ENCODE measurements at regions not wholly inside any gene's neighbourhood (a gene's known extent, or its start where the extent isn't known, plus 50 kb on each side); places are given as distances from the start of the nearest gene placed in this dataset.
"Not testable (repeated sequence)": the region's sequence is repeated elsewhere in the genome, so short reads cannot be mapped to it uniquely, and the experiment has no call there.

- intact Hi-C loops (cut with DNase I): no loop called here
Measured at GRCh38 chr6:19571176-19571575, 266.0 kb upstream of the ID4 start.

DNA sequence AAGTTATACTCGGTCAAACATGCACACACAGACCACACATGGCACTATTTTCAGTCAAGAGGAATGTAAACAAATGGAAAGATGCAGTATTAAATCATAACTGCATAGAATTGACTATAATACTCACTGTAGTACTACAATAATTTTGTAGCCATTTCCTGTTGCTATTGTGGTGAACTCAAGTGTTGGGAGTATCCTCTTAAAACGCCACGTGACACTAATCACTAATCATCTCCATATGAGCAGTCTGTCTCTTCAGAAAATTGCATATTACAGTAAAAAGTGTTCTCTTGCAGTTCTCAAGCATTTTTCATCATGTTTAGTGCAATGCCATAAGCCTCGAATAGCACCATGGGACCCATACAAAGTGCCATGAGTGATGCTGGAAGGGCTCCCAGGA lies 258.7 kb upstream of the ID4 start:
- DNase-seq (ENCODE audit: low spot score): no peak
- intact Hi-C loops (cut with DNase I): no loop called here

More at GRCh38 chr6:19571176-19571575, 266.0 kb upstream of the ID4 start:
- DNase-seq (ENCODE audit: low spot score): no peak

DNA sequence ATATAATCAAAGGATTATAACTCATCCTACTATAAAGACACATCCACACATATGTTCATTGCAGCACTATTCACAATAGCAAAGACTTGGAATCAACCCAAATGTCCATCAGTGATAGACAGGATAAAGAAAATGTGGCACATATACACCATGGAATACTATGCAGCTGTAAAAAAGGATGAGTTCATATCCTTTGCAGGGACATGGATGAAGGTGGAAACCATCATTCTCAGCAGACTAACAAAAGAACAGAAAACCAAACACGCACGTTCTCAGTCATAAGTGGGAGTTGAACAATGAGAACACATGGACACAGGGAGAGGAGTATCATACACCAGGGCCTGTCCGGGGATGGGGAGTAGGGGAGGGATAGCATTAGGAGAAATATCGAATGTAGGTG lies 253.0 kb upstream of the ID4 start:
- intact Hi-C loops (cut with DNase I); DNase-seq (ENCODE audit: low spot score): not testable (repeated sequence)

DNA sequence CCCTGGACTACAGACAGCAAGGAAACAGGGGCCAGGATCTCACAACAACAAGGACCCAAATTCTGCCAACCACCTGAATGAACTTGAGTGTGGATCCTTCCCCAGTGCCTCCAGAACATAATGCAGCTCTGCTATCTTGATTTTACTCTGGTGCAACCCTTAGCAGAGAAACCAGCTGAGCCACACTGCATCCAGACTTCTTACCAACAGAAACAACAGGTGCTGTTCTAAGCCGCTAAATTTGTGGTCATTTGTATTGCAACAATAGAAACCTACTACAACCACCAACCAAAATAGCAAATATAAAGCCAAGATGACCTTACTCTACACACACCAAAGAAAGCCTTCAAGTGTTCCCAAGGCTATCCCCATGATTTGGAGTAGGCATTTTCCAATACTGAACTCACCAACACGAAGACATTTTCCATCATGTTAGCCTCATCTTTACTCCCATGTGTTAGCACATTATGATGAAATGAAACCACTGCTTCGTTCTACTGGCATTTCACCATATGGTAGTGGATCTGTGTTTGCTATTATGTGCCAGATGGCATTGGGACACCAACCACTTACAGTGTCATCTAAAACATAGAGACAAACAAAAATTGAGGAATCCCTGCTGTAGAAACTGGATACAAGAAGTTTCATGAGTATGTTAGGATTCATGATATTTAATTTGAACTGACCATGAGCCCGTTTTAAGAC lies 249.8 kb upstream of the ID4 start:
- intact Hi-C loops (cut with DNase I): no loop called here

DNA sequence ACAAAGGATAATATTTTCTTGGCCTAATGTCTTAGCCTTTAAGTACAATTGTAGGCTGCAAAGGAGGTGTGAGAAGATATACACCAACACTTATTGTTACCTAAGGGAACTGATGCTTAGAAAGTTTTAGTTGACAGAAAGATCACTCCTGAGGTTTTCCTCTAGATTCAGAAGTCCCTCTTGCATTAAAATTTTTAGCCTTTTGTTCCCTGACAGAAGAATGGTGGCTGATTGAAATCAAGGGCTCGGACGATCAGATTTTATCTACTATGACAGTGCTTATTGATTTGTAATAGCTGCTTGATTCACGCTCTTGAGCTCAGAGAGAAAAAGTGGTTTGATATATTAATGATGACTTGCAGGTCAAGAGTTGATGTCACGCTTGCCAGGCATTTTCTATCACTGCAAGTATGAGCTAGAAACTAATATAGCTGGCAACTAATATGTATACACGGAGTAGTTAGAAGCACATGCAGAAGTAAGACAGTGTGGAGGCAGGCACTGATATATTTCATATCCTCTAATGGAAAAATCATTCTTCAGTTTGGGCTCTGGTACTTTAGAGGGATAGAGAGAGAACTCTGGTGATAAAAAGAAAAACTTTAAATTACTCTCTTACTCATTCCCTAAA lies 246.6 kb upstream of the ID4 start:
- no peak for DNase-seq (ENCODE audit: low spot score)
- intact Hi-C loops (cut with DNase I): no loop called here

More for the DNA sequence above, 249.8 kb upstream of the ID4 start:
- no peak for DNase-seq (ENCODE audit: low spot score)

- intact Hi-C loops (cut with DNase I): no loop called here
- DNase-seq (ENCODE audit: low spot score): no peak
Measured at GRCh38 chr6:19597809-19598320, 239.3 kb upstream of the ID4 start.

DNA sequence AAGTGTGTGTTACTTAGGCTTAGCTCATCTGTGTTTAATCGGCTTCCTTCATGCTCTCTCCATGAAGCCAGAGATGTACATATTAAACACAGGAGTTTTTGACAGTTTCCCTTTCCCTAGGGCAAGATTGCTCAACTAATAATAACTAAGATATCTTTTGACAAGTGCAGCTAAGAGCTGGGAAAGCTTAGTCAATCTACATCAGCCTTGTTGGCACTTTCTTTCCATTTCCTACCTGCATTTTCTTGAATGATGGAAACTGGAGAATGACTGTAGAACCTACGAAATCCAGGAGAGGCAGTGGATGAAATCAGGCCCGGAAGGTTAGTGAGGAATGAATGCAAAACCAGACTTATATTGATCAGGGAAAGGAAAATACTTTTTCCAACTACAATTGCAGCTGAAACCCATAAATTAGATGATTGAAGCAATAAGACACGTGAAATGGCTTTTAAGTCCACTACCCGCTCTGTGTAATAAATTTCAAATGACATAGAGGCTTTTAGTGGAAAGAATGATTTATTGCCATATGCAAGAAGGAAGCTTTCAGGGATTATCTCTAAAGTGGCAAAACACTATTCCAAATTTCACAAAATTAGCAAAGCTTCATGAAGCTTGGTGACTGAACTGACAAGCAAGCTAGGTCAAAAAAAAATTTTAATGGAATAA lies 237.2 kb upstream of the ID4 start:
- intact Hi-C loops (cut with DNase I): no loop called here
- DNase-seq (ENCODE audit: low spot score): no peak

DNA sequence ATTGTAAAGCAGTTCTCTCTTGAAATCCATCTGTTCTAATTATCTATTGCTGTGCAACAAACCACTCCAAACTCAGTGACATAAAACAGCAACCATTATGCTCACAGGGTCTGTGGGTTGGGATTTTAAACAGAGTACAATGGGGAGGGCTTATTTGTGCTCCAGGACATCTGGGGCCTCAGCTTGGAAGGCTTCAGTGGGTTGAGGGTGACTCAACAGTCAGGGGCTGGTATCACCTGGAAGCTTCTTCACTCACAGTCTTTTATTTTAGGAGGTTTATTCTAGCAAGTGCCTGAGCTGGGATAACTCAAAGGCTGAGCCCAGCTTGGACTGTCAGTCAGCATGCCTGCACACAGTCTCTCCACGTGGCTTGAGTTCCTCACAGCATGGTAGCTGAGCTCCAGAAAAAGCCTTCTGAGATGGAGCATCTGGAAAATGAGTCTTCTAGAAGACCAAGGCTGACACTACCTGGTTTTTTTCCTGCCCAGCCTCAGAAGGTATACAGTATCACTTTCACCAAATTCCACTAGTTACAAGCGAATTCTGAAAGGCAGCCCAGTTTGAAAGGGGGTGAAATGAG lies 234.6 kb upstream of the ID4 start:
- DNase-seq (ENCODE audit: low spot score): no peak
- intact Hi-C loops (cut with DNase I): no loop called here

- no peak for DNase-seq (ENCODE audit: low spot score)
Measured at GRCh38 chr6:19603721-19604120, 233.4 kb upstream of the ID4 start.

DNA sequence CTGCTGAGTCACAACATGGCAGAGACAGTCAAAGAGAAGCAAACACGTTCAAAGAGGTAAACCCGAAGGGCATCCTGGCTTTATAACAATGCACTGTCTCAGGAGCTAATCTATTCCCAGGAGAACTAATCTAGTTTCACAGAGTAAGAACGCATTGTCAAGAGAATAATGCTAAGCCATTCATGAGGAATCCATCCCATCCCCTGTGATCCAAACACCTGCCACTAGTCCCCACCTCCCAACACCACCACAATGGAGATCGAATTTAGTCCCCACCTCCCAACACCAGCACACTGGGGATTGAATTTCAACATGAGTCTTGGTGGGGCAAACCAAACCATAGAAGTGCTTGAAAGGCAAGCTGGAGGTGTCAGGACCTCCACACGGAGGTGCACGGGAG lies 231.5 kb upstream of the ID4 start:
- no peak for DNase-seq (ENCODE audit: low spot score)
- intact Hi-C loops (cut with DNase I): no loop called here

More at GRCh38 chr6:19603721-19604120, 233.4 kb upstream of the ID4 start:
- intact Hi-C loops (cut with DNase I): no loop called here

DNA sequence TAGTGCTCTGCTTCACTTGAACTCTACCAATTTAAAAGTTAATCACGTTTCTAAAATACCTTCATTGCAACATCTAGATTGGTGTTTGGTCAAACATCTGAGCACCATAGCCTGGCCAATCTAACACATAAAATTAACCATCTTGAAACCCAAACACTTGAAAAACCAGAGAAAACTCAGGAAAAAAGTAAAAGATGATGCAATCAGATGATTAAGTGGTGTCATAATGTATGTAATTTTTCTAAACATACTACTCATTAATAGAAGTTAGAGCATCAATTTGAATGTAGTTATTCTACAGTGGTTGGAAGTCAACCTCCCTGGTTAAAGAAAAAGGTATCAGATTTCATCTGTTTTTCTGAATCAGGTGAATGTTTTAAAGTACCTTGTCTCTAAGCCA lies 228.6 kb upstream of the ID4 start:
- no peak for DNase-seq (ENCODE audit: low spot score)
- intact Hi-C loops (cut with DNase I): no loop called here

DNA sequence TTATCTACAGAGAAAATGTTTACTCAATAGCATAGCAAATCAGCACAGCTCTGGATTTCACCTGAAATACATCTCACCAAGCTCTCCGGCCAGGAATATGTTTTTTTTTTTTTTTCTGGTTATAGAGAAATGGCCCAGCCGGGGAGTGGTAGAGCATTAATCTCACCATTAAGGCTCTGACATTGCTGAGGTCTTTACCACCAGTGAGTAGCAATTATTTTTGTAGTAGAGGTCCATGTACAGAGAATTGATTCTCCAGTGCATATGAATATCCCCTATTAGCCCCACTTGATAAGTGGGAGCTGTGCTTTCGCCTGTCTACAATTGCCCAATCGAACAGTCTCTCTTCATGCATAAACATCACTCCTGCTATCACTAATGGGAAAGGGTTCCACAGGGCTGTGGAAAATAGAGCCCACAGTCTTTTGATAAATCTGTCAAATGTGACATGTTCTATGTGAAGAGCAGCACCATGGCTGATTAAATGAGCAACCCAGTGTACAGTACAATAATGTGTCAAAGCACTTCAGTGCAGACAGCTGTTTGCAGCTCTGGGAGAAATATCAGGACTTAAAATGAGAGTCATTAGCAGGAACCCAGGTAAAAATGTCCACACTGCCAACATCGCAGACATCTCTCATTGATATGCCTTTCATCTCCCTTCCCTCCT lies 227.1 kb upstream of the ID4 start:
- intact Hi-C loops (cut with DNase I): no loop called here

DNA sequence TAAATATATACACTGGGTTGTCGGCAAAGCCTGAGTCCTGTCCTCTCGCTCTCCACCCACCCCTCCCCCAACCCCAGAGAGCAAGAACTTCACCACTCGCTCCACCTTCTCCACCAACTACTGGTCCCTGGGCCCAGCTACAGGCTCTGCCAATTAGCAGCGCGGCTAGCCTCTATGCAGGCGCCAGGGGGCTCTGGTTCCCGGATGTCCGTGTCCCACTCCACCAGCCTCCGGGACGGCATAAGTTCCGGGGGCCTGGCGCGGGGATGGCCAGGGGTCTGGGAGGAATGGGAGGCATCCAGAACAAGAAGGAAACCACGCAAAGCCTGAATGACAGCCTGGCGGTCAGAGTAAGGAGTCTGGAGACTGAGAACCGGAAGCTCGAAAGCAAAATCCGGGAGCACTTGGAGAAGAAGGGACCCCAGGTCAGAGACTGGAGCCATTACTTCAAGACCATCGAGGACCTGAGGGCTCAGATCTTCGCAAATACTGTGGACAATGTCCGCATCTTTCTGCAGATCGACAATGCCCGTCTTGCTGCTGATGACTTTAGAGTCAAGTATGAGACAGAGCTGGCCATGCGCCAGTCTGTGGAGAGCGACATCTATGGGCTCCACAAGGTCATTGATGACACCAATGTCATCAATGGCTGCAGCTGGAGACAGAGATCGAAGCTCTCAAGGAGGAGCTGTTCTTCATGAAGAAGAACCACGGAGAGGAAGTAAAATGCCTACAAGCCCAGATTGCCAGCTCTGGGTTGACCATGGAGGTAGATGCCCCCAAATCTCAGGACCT lies 224.3 kb upstream of the ID4 start:
- DNase-seq (ENCODE audit: low spot score); intact Hi-C loops (cut with DNase I): not testable (repeated sequence)

More for the DNA sequence above, 227.1 kb upstream of the ID4 start:
- no peak for DNase-seq (ENCODE audit: low spot score)

DNA sequence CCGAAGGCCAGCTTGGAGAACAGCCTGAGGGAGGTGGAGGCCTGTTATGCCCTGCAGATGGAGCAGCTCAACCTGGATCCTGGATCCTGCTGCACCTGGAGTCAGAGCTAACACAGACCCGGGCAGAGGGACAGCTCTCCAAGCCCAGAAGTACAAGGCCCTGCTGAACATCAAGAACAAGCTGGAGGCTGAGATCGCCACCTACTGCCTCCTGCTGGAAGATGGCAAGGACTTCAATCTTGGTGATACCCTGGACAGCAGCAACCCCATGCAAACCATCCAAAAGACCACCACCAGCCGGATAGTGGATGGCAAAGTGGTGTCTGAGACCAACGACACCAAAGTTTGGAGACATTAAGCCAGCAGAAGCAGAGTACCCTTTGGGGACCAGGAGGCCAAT lies 223.5 kb upstream of the ID4 start:
- intact Hi-C loops (cut with DNase I): no loop called here
- no peak for DNase-seq (ENCODE audit: low spot score)

GRCh38 chr6:19616022-19616421 lies 221.1 kb upstream of the ID4 start:
- intact Hi-C loops (cut with DNase I): no loop called here
- DNase-seq (ENCODE audit: low spot score): no peak

- intact Hi-C loops (cut with DNase I): no loop called here
- no peak for DNase-seq (ENCODE audit: low spot score)
Measured at GRCh38 chr6:19632230-19632629, 204.9 kb upstream of the ID4 start.

- intact Hi-C loops (cut with DNase I): no loop called here
- DNase-seq (ENCODE audit: low spot score): no peak
Measured at GRCh38 chr6:19632786-19633185, 204.4 kb upstream of the ID4 start.

DNA sequence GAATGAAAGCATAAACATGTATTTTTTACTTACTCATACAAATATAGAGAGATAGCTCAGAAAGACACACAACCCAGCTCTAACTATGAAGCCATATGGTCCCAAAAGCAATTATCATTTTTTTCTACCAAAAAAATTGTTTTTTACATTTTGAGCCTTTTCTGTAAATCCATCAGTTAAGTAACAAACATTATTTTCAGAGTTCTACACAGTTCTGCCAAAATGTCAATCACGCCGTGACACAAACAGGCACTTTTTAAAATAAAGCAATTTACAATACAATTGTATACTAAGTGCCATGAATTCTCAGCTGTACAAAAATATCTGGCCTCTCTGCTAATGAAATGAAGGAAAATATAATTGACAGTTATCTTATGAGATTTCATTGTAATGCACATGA lies 201.4 kb upstream of the ID4 start:
- intact Hi-C loops (cut with DNase I): no loop called here

DNA sequence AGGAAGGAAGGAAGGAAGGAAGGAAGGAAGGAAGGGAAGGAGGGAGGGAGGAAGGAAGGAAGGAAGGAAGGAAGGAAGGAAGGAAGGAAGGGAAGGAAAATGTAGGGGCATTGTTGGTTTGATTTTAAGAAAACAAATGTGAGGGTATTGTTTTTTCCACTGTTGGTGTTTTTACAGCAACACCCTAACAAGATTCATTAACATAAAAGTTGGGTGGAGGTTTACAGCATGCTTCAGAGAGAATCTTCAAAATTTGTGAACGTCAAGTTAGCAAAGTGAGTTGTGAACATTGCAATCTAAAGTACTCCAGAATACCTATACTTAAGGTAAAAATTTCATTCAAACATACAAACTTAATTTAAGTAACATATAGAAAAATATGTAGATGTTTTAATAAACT lies 200.2 kb upstream of the ID4 start:
- intact Hi-C loops (cut with DNase I): no loop called here
- DNase-seq (ENCODE audit: low spot score): no peak

More for the DNA sequence above, 201.4 kb upstream of the ID4 start:
- no peak for DNase-seq (ENCODE audit: low spot score)

All from posterior vena cava (tissue), 2 donors.